Activated naive CD8-positive, alpha-beta T cell (primary cell): ENCODE measurements at regions not wholly inside any gene's neighbourhood (a gene's known extent, or its start where the extent isn't known, plus 50 kb on each side); places are given as distances from the start of the nearest gene placed in this dataset.

Source experiments
- H3K27ac Mint-ChIP-seq: one replicate; pipeline ENCODE4 v1.8.0; 2021; ENCODE audit warnings: mixed read lengths
- H3K27me3 Mint-ChIP-seq: one replicate; pipeline ENCODE4 v1.8.0; 2021; ENCODE audit warnings: mixed read lengths
- H3K36me3 Mint-ChIP-seq: one replicate; pipeline ENCODE4 v1.8.0; 2021; ENCODE audit warnings: mixed read lengths
- H3K4me1 Mint-ChIP-seq: one replicate; pipeline ENCODE4 v1.8.0; 2021; ENCODE audit warnings: low read depth, mixed read lengths
- H3K4me3 Mint-ChIP-seq: one replicate; pipeline ENCODE4 v1.8.0; 2021; ENCODE audit warnings: mild to moderate bottlenecking, mixed read lengths
- H3K9me3 Mint-ChIP-seq: one replicate; pipeline ENCODE4 v1.8.0; 2021; ENCODE audit warnings: low read depth, mixed read lengths

DNA sequence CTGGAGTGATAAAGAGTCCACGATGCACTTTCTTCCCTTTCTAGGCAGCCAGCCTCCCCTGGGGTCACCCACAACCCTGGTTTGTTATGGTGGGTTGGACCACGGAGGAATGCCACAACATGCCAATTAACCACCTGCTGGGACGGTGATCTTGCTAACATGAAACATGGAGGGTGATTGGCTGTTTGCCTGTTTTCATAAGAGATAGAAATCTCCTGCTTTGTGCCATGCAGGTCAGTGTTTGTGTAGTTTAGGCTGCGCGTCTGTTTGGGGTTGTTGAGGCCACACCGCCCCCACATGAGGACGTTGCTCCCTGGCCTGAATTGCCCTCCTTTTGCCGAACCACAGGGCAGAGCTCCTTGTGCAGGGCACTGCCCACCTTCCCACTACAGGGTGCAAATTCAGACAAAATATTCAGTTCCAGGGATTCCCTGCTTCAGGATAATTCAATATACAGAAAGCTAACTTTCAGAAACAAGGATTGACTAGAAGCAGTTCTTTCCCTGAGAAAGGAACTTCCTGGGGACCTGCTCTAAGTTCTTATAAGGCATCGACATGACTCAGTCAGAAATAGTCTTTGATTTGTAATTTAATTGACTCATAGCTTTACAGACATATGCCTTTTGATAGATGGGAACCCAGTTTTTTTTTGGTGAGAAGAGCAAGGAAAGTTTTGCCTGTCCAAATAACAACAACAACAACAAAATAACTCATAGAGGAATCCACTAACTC is 427.6 kb downstream of the GADD45G start:
- no peaks in the 10 kb centered on the region for H3K27me3 Mint-ChIP-seq
- H3K9me3 Mint-ChIP-seq: no peaks in the 10 kb centered on the region
- no peaks in the 10 kb centered on the region for H3K4me1 Mint-ChIP-seq
- H3K4me3 Mint-ChIP-seq: no peak overlapping the region
- H3K27ac Mint-ChIP-seq: no peak overlapping the region
- H3K36me3 Mint-ChIP-seq: no peaks in the 10 kb centered on the region

DNA sequence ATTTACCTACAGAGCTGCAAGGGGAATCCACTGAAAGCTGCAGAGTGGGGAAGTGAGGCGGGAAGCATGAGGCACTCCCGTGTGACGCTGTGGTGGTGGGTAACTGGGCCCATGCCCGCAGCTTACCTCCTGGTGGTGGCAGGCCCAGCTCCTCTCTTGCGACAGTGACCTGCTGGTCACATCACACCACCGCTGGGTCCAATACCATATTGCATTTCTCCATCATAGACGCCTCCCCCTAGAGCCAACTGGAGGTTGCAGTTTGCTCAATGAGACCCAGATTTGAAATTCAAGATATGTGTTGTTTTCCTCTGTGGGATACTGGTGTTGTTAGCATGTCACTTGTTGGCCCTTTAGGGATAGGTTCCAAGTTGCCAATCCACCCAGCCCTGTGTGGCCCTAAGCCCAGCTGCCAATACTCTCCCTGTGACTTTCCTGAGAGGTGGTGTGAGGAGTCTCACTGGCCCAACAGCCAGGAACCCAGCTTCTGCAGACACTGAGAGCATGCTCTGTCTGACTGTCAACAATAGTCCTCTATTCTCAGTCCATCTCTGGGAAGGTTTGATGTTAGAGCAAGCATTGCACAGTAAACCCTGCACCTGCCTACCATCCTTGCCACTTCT is 428.3 kb downstream of the GADD45G start:
- no peaks in the 10 kb centered on the region for H3K4me1 Mint-ChIP-seq
- no peaks in the 10 kb centered on the region for H3K9me3 Mint-ChIP-seq
- H3K27me3 Mint-ChIP-seq: no peaks in the 10 kb centered on the region
- no peak overlapping the region for H3K4me3 Mint-ChIP-seq
- no peak overlapping the region for H3K27ac Mint-ChIP-seq
- no peaks in the 10 kb centered on the region for H3K36me3 Mint-ChIP-seq

GRCh38 chr9:90034071-90034470 is 429.3 kb downstream of the GADD45G start:
- Mint-ChIP-seq H3K4me3 (no peak overlapping the region), H3K4me1 (no peaks in the 10 kb centered on the region), H3K36me3 (no peaks in the 10 kb centered on the region), H3K9me3 (no peaks in the 10 kb centered on the region), H3K27me3 (no peaks in the 10 kb centered on the region), H3K27ac (no peak overlapping the region)

DNA sequence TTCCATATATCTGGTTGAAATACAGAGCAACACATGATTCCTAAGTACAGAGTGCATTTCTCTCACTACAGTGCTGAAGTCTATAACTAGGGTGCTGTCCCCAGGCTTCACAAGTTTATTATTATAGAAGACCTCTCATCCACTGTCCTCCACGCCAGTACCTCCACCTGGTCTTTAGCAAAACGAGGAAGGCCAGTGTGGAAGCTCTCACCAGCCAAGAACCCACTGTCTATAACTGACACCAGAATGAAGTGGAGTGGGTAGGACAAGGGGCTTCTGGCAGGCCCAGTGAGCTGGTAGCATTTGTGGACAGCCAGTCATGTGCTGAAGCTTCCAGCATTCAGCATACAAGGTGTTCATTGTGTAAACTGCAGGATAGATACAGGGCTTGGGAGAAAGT is 430.7 kb downstream of the GADD45G start:
- Mint-ChIP-seq H3K27me3 (no peaks in the 10 kb centered on the region), H3K4me1 (no peaks in the 10 kb centered on the region), H3K36me3 (no peaks in the 10 kb centered on the region), H3K4me3 (no peak overlapping the region), H3K9me3 (no peaks in the 10 kb centered on the region), H3K27ac (no peak overlapping the region)

- H3K9me3 Mint-ChIP-seq: no peaks in the 10 kb centered on the region
- no peaks in the 10 kb centered on the region for H3K4me1 Mint-ChIP-seq
- H3K27ac Mint-ChIP-seq: no peak overlapping the region
- H3K36me3 Mint-ChIP-seq: no peaks in the 10 kb centered on the region
- H3K4me3 Mint-ChIP-seq: no peak overlapping the region
- H3K27me3 Mint-ChIP-seq: peaks cover 2% of the 10 kb centered on the region
These were observed 432.5 kb downstream of the GADD45G start for GRCh38 chr9:90037146-90037797.

- peaks cover 2% of the 10 kb centered on the region for H3K27me3 Mint-ChIP-seq
- H3K4me1 Mint-ChIP-seq: no peaks in the 10 kb centered on the region
- H3K4me3 Mint-ChIP-seq: no peak overlapping the region
These were observed 434.0 kb downstream of the GADD45G start for GRCh38 chr9:90038763-90039162.

GRCh38 chr9:90044263-90044662 is 439.5 kb downstream of the GADD45G start:
- Mint-ChIP-seq H3K4me1 (peaks cover 2% of the 10 kb centered on the region), H3K4me3 (no peak overlapping the region), H3K36me3 (no peaks in the 10 kb centered on the region), H3K27ac (no peak overlapping the region), H3K9me3 (peaks cover 5% of the 10 kb centered on the region), H3K27me3 (peaks cover 2% of the 10 kb centered on the region)

More at GRCh38 chr9:90038763-90039162, 434.0 kb downstream of the GADD45G start:
- Mint-ChIP-seq H3K27ac (no peak overlapping the region), H3K36me3 (no peaks in the 10 kb centered on the region), H3K9me3 (no peaks in the 10 kb centered on the region)

DNA sequence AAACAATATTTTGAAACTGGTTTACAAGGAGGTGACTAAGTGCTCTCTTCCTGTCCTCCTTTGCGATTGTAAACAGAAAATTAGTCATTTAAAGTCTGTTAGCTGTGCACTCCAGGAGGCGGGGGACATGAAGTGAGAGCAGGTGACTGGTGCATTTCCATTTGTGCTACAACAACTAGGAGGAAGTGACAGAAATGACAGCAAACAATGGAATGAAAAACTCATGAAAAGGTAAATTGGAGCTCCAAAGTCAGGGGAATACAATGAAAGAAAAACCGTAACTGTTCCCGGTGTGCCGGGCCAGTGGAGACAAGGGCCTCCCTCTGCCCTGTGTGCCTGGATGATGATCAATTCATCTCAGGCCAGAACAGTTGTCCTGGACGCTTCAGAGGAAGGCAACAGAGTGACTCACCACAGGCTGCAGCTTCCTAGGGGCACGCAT is 439.9 kb downstream of the GADD45G start:
- Mint-ChIP-seq H3K9me3 (peaks cover 5% of the 10 kb centered on the region), H3K27ac (no peak overlapping the region), H3K4me1 (peaks cover 2% of the 10 kb centered on the region), H3K4me3 (no peak overlapping the region), H3K27me3 (peaks cover 2% of the 10 kb centered on the region), H3K36me3 (no peaks in the 10 kb centered on the region)

- Mint-ChIP-seq H3K36me3 (no peaks in the 10 kb centered on the region), H3K27ac (no peak overlapping the region), H3K9me3 (peaks cover 5% of the 10 kb centered on the region)
These were observed 441.6 kb downstream of the GADD45G start for GRCh38 chr9:90046317-90046861.

GRCh38 chr9:90047828-90048227 is 443.0 kb downstream of the GADD45G start:
- H3K27me3 Mint-ChIP-seq: no peaks in the 10 kb centered on the region
- peaks cover 2% of the 10 kb centered on the region for H3K4me1 Mint-ChIP-seq
- no peak overlapping the region for H3K4me3 Mint-ChIP-seq
- H3K36me3 Mint-ChIP-seq: no peaks in the 10 kb centered on the region
- peaks cover 5% of the 10 kb centered on the region for H3K9me3 Mint-ChIP-seq
- no peak overlapping the region for H3K27ac Mint-ChIP-seq

More at GRCh38 chr9:90046317-90046861, 441.6 kb downstream of the GADD45G start:
- Mint-ChIP-seq H3K4me3 (no peak overlapping the region), H3K27me3 (no peaks in the 10 kb centered on the region), H3K4me1 (peaks cover 2% of the 10 kb centered on the region)

DNA sequence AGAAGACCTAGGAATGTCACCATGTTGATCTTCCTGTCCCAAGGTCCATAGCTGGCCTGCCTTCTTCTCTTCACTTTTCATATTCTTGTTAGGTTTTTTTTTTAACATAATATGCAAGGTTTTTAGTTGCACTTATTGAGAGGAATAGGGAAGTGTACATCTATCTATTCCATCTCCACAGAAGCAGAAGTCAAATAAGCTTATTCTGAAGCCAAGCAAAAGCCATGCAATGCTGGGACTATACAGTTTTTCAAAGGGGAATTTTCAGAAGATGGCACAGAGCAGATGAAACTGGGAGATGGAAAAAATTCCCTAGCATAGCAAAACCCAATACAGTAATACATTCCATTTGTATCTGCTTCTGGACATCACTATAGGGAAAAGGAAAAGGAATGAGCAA is 447.6 kb downstream of the GADD45G start:
- Mint-ChIP-seq H3K4me3 (no peak overlapping the region), H3K36me3 (no peaks in the 10 kb centered on the region), H3K4me1 (no peaks in the 10 kb centered on the region), H3K27me3 (peaks cover 7% of the 10 kb centered on the region), H3K9me3 (peaks cover 5% of the 10 kb centered on the region), H3K27ac (no peak overlapping the region)

DNA sequence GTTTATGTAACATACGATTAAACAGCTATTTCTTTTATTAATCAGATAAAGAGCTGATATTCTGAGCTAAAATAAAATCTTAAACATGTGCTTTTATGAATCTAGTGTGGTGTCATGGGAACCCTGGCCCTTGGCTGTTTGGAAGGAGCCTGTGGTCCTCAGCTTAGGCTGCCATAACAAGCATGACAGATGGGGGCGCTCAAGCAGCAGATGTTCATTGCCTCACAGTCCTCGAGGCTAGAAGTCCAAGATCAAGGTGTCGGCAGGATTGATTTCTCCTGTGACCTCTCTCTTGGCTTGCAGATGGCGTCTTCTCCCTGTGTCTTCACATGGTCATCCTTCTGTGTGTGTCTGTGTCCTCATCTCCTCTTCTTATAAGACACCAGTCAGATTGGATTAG is 448.2 kb downstream of the GADD45G start:
- Mint-ChIP-seq H3K4me3 (no peak overlapping the region), H3K27ac (no peak overlapping the region)

DNA sequence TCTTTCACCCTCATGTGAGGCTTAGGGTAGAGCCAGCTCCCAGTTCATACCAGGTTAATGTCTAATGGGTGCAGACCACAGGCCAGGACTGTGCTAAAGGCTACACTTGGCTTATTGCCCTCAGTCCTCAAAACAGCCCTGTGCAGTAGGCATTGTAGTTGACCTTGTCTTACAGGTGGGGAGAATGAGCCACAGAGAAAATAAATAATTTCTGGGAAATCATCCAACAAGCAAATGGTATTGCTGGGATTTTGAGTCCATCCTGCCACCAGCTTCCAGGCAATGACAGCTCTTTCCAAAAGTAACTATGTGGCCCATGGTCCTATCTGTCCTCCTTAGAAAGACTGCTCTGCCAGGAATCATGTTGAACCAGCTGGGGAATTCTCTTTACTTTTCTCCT is 450.0 kb downstream of the GADD45G start:
- H3K36me3 Mint-ChIP-seq: no peaks in the 10 kb centered on the region
- peaks cover 7% of the 10 kb centered on the region for H3K27me3 Mint-ChIP-seq
- H3K4me3 Mint-ChIP-seq: no peak overlapping the region
- no peak overlapping the region for H3K27ac Mint-ChIP-seq
- H3K4me1 Mint-ChIP-seq: no peaks in the 10 kb centered on the region
- H3K9me3 Mint-ChIP-seq: no peaks in the 10 kb centered on the region

More for the DNA sequence above, 448.2 kb downstream of the GADD45G start:
- H3K9me3 Mint-ChIP-seq: peaks cover 5% of the 10 kb centered on the region
- no peaks in the 10 kb centered on the region for H3K36me3 Mint-ChIP-seq
- H3K4me1 Mint-ChIP-seq: no peaks in the 10 kb centered on the region
- H3K27me3 Mint-ChIP-seq: peaks cover 7% of the 10 kb centered on the region

DNA sequence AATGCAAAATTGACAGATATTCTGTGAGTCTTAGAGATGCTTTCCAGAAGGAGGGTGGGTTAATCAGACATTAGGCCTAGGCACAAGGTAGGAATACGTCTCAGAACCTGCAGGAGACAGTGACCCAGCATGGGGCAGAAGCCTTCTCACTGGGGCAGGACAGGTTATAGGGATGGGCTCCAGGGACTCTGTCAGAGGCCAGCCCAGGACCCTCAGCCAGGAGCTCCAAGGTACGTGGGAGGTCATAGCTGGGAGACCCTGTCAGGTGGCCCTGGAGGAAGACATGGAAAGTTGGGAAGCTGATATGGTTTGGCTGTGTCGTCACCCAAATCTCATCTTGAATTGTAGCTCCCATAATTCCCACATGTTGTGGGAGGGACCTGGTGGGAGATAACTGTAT is 450.4 kb downstream of the GADD45G start:
- H3K9me3 Mint-ChIP-seq: no peaks in the 10 kb centered on the region
- H3K27ac Mint-ChIP-seq: no peak overlapping the region
- H3K4me1 Mint-ChIP-seq: no peaks in the 10 kb centered on the region
- no peak overlapping the region for H3K4me3 Mint-ChIP-seq
- peaks cover 7% of the 10 kb centered on the region for H3K27me3 Mint-ChIP-seq
- no peaks in the 10 kb centered on the region for H3K36me3 Mint-ChIP-seq

DNA sequence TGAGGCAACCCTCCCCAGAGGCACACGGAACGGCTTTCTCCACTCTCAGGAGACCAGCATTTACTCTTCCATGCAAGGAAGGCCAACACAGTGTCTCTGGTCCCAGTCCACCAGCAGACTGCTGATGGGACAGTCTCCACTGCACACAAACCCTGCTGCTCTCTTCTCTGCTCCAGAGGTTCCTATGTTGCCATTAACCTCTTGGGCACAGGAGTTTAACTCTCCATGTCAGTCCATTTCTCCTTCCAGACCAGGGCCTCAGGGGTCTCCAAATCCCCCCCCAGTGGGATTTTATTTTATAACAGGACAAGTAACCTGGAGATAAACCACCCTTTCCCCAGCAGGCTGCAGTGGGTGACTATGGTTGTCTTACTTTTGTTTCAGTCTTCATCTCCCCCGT is 452.5 kb downstream of the GADD45G start:
- Mint-ChIP-seq H3K9me3 (no peaks in the 10 kb centered on the region), H3K36me3 (no peaks in the 10 kb centered on the region), H3K27me3 (peaks cover 7% of the 10 kb centered on the region), H3K4me3 (no peak overlapping the region), H3K27ac (no peak overlapping the region), H3K4me1 (no peaks in the 10 kb centered on the region)
